ENCODE measurements at regions not wholly inside any gene's neighbourhood (a gene's known extent, or its start where the extent isn't known, plus 50 kb on each side); places are given as distances from the start of the nearest gene placed in this dataset.
"Not testable (repeated sequence)": the region's sequence is repeated elsewhere in the genome, so short reads cannot be mapped to it uniquely, and the experiment has no call there.

DNA sequence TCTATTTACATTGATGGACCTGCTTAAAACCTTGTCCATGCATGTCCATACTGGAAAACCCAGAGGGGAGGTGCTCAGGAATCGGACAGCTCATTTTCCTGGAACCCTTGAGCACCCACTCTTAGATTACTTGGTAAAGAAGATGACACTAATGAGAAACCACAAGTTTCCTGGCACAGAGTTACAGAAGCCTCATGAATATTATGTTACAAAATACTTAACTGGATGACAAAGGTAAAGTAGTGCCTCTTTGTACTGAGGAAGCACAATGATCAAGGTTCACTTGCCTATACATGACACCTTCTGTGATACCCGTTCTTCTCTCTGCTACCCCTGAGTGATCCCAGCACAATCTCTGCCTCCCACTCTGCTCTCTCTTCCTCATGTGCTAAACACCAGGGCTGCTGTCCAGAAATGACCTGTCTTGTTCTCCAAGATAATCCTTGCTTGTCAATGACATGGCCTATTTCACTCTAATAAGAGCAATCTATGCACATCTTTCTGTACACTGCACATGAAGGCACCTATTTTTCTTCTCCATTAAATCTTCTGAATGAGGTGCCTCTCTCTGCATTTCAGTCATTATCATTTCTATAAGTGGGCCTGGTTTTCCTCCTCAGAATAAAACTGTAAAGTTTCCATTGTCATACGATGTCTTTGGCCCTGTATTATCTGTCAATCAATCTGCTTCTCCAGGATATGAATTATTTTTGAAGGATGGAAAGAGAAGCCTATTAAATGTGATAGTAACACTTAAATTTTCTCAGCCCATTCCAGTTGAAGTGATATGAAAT lies 684.0 kb upstream of the ACO1 start:
- peak; percentile 56 for DNase-seq

GRCh38 chr9:31702957-31703356 lies 681.5 kb upstream of the ACO1 start:
- DNase-seq: peak; percentile 7

- DNase-seq: no peak
Observed at GRCh38 chr9:31715250-31715649, 669.2 kb upstream of the ACO1 start.

GRCh38 chr9:31719262-31719661 lies 665.2 kb upstream of the ACO1 start:
- DNase-seq: no peak

DNA sequence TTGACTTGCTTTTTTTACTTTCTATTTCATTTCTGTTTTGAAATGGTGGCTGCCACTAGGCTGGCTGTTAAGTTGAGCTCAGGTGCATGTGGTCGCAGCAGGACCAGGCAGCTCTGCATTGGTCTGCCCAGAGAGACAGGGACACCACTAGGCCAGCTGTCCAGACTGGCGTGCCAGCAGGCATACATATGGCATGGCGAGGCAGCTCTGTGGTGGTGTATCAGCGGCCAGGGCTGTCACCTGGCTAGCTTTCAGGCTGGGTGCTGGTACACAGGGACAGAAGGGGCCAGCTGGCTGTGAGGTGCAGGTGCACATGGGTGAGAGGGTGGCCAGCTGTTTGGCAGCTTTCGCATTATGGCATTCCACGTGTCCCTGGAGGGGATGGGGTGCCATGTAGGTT lies 654.0 kb upstream of the ACO1 start:
- DNase-seq: no peak

DNA sequence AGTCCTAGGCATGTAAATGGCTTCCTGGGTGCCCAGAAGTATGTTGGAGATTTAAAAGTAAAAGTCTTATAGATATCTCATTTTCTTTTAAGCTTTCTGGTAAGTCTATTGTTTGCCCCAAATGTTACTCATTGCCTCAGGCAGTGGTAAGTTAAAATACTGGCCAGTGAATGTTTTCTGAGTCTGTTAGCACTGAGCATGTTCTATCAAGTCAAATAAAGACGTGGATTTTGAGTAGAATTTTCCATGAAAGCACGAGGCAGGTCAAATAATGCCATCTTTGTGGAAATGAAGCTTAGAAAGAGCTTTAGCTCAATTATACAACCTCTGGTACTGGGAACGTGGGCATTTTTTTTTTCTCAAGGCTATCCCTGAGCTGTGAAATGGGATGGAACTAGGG lies 651.3 kb upstream of the ACO1 start:
- no peak for DNase-seq

DNA sequence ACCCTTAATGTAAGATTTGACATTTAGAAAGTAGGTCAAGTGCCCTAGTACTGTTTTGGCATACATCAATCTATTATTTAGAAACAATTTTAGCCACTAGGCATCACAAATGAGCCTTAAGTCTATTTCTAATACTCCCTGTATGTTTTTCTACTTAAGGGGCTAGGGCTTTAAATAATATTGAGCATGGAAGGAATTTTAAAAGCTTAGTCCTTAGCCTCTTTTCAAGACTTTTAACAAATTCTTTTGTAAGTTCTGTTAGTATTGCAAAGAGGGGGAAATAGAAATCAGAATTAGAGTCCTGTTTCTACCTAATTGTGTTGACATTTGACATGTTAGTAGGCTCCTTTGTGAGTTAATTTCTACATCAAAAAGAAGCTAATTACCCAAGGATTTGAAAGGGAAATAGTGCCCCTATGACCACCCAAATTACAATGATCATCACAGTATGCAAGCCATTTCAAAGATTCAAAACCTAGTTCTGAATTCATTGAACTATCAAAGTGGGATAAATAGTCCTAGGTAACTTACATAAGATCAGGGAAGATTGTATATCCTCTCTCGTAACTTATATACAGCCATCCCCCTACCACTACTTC lies 647.8 kb upstream of the ACO1 start:
- DNase-seq: no peak

GRCh38 chr9:31740705-31741104 lies 643.7 kb upstream of the ACO1 start:
- DNase-seq: no peak

DNA sequence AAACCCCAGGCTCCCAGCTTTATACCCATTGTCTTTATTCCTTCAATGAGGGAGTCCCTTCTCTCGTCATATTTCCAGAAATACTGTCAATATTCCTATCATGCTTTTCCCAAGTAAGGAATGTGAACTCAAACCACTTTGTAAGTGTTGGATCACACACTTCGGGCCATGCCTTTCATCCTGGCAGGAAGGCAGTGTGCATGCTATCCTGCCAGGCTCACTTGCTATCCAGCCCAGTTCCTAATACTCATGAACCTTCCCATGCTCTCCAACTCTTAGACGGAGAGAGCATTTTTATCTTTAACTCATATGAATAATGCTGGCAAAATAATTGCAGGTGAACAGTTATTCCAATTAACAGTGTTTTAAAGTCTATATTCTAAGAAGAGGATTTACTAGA lies 639.9 kb upstream of the ACO1 start:
- no peak for DNase-seq

GRCh38 chr9:31745468-31745867 lies 639.0 kb upstream of the ACO1 start:
- DNase-seq: no peak

- DNase-seq: no peak
Observed at GRCh38 chr9:31745886-31746285, 638.6 kb upstream of the ACO1 start.

DNA sequence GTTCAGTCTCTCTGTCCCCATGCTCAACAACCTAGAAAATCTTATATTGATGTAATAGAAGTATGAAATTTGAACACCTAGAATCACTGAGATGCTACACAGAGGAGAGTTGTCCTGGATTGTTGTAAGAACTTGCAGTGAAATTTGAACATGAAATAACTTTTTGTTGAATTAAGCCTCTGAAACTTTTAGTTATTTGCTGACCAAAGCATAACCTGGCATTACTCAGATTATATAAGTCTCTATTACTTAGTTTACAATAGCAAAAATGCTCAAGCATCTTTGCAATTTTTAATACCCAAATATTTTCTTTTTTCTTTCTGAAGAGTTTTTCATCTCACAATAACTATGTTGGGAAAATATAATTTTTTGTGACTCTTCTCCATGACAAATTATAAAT lies 630.7 kb upstream of the ACO1 start:
- no peak for DNase-seq

DNA sequence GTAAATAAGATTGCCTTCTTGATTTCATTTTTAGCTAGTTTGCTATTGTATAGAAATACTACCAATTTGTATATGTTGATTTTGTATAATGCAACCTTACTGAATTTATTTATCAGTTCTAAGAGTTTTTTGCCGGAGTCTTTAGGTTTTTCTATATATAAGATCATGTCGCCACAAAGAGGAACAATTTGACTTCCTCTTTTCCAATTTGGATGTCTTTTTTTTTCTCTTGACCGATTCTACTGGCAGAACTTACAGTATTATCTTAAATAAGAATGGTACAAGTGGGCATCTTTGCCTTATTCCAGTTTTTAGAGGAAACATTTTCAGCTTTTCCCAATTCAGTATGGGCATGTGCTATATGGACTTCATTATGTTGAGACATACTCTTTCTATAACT lies 624.7 kb upstream of the ACO1 start:
- no peak for DNase-seq

DNA sequence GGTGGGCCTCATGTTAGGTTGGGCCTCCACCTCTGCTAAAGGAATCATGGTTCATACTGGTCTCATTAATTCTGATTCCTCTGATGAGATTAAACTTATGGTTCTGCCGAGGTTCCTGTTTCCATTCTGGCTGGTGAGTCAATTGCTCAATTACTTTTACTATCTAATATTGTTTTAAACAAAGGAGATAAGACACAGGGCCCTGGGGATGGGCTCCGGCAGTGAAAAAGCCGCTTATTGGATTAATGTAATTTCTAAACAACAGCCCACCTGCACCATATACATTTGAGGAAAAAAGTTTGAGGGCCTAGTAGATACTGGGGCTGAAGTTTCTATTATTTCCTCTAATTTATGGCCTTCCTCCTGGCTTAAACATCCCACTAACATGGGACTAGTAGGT lies 610.4 kb upstream of the ACO1 start:
- DNase-seq: not testable (repeated sequence)

- DNase-seq: no peak
Observed at GRCh38 chr9:31774571-31774970, 609.9 kb upstream of the ACO1 start.

- DNase-seq: no peak
Observed at GRCh38 chr9:31776471-31776870, 608.0 kb upstream of the ACO1 start.

GRCh38 chr9:31783491-31783890 lies 601.0 kb upstream of the ACO1 start:
- DNase-seq: no peak

- DNase-seq: peak; percentile 44
Observed at GRCh38 chr9:31790720-31791119, 593.7 kb upstream of the ACO1 start.

- DNase-seq: peak; percentile 72
Observed at GRCh38 chr9:31799953-31800609, 584.4 kb upstream of the ACO1 start.

- DNase-seq: peak; percentile 55
Observed at GRCh38 chr9:31807574-31808256, 576.7 kb upstream of the ACO1 start.

DNA sequence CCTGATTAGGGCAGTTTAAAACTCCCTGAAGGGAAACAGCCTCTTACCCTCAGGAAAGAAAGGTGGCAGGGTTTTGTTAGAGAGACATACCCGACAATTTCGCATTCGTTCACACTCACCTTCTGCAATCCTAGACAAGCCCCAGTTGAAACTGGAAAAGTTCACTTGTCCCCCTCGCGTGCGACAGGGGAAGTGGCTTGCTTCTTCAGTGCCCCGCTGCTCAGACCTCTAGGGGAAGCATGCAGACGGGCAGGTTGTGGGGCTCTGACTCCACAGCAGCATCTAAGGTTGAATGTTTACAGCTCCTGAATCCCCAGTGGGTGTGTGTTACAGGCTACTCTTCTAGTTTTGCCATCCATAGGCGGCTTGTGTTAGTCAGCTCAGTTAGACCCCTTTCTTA lies 575.7 kb upstream of the ACO1 start:
- DNase-seq: no peak

DNA sequence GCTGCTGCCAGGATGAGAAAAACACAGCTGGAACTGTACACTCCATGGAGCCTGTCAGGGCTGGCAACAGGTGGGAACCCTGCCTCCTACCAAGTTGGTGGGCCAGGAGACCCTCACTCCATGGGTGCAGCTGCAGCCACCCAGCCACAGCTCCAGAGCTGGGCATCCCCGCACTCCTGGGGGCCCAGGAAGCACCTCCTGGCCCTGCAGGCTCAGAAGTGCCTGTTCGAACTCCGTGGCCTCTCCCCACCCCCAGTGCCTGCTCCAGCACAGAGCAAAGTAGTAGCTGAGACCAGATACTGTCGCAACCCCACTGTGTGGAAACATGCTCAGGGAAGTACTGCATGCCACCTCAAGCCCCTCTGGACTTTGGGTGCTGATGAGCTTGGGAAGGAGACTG lies 564.0 kb upstream of the ACO1 start:
- no peak for DNase-seq

DNA sequence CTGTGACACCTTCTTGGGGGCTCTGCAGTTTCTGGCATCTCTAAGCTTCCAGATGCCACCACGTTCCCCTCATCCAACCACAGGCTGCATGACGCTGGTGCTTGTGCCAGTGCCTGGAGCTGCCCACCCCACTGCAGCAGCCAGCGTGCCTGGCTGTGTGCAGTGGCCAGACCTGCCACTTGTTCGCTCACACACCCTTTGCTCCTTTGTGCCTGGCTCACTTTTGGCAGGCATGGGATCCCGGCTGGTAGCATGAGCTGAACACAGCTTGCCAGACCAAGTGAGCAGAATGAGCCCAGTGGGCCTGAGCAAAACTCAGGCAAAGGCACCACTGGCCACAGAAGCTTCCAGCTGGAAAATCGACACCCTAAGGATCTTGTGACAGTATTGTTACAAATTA lies 562.9 kb upstream of the ACO1 start:
- no peak for DNase-seq

- DNase-seq: no peak
Observed at GRCh38 chr9:31823365-31823764, 561.1 kb upstream of the ACO1 start.
